ENCODE measurements at regions not wholly inside any gene's neighbourhood (a gene's known extent, or its start where the extent isn't known, plus 50 kb on each side); places are given as distances from the start of the nearest gene placed in this dataset.
A peak's percentile ranks its signal among the peaks of the same experiment; 100 is the strongest.

GRCh38 chr2:34419856-34420255, 820.8 kb upstream of the FAM98A start:
- no peak overlapping the region for H3K4me3 ChIP-seq (ENCODE audit: low read depth, low read length)
- no peak for TF ChIP-seq CTCF (conservative IDR thresholded peaks at IDR 0.05; ENCODE audit: low read depth, low read length)
- DNase-seq (ENCODE audit: low read depth) = peak; percentile 41

GRCh38 chr2:34416856-34417255, 817.8 kb upstream of the FAM98A start:
- TF ChIP-seq CTCF (conservative IDR thresholded peaks at IDR 0.05; ENCODE audit: low read depth, low read length) = no peak
- no peak overlapping the region for H3K4me3 ChIP-seq (ENCODE audit: low read depth, low read length)
- DNase-seq (ENCODE audit: low read depth) = no peak

- H3K4me3 ChIP-seq (ENCODE audit: low read depth, low read length) = no peak overlapping the region
- DNase-seq (ENCODE audit: low read depth) = no peak
- no peak for TF ChIP-seq CTCF (conservative IDR thresholded peaks at IDR 0.05; ENCODE audit: low read depth, low read length)
Observed at GRCh38 chr2:34414856-34415255, 815.8 kb upstream of the FAM98A start.

- TF ChIP-seq CTCF (conservative IDR thresholded peaks at IDR 0.05; ENCODE audit: low read depth, low read length) = no peak
- no peak overlapping the region for H3K4me3 ChIP-seq (ENCODE audit: low read depth, low read length)
- no peak for DNase-seq (ENCODE audit: low read depth)
Observed at GRCh38 chr2:34408100-34408499, 809.0 kb upstream of the FAM98A start.

- DNase-seq (ENCODE audit: low read depth) = no peak
- TF ChIP-seq CTCF (conservative IDR thresholded peaks at IDR 0.05; ENCODE audit: low read depth, low read length) = no peak
Observed at GRCh38 chr2:34403512-34403911, 804.4 kb upstream of the FAM98A start.

GRCh38 chr2:34402376-34402775, 803.3 kb upstream of the FAM98A start:
- TF ChIP-seq CTCF (conservative IDR thresholded peaks at IDR 0.05; ENCODE audit: low read depth, low read length) = no peak

More at GRCh38 chr2:34403512-34403911, 804.4 kb upstream of the FAM98A start:
- H3K4me3 ChIP-seq (ENCODE audit: low read depth, low read length) = no peak overlapping the region

GRCh38 chr2:34401186-34401585, 802.1 kb upstream of the FAM98A start:
- no peak for DNase-seq (ENCODE audit: low read depth)
- H3K4me3 ChIP-seq (ENCODE audit: low read depth, low read length) = no peak overlapping the region
- no peak for TF ChIP-seq CTCF (conservative IDR thresholded peaks at IDR 0.05; ENCODE audit: low read depth, low read length)

More at GRCh38 chr2:34402376-34402775, 803.3 kb upstream of the FAM98A start:
- H3K4me3 ChIP-seq (ENCODE audit: low read depth, low read length) = no peak overlapping the region
- no peak for DNase-seq (ENCODE audit: low read depth)
